Type B pancreatic cell (in vitro differentiated cells): ENCODE measurements at regions not wholly inside any gene's neighbourhood (a gene's known extent, or its start where the extent isn't known, plus 50 kb on each side); places are given as distances from the start of the nearest gene placed in this dataset.
A peak's percentile ranks its signal among the peaks of the same experiment; 100 is the strongest.

Source experiments
- DNase-seq: peaks from one replicate; pipeline ENCODE4 v3.0.0; 2021; ENCODE audit warnings: mixed read lengths; ENCODE audit not compliant: unreplicated experiment; ENCODE audit errors: extremely low spot score
- H3K27ac Mint-ChIP-seq: 2 replicates; pipeline ENCODE4 v1.8.0; 2021; ENCODE audit warnings: mild to moderate bottlenecking, mixed read lengths
- H3K27me3 Mint-ChIP-seq: 2 replicates; pipeline ENCODE4 v1.8.0; 2021; ENCODE audit warnings: mixed read lengths
- H3K36me3 Mint-ChIP-seq: 2 replicates; pipeline ENCODE4 v1.8.0; 2021; ENCODE audit warnings: mixed read lengths
- H3K4me1 Mint-ChIP-seq: one replicate; pipeline ENCODE4 v1.8.0; 2021; ENCODE audit warnings: mixed read lengths; ENCODE audit not compliant: unreplicated experiment
- H3K4me3 Mint-ChIP-seq: 2 replicates; pipeline ENCODE4 v1.8.0; 2021; ENCODE audit warnings: mild to moderate bottlenecking, mixed read lengths
- H3K9me3 Mint-ChIP-seq: 2 replicates; pipeline ENCODE4 v1.8.0; 2021; ENCODE audit warnings: mixed read lengths
- TF ChIP-seq, protein P1 (sequence below): fragments of 200-600 bp; sonication (generic); conservative IDR thresholded peaks from 2 replicates; pipeline ENCODE4 v1.5.0; 2021; ENCODE audit warnings: antibody characterized with exemption, mild to moderate bottlenecking

DNA sequence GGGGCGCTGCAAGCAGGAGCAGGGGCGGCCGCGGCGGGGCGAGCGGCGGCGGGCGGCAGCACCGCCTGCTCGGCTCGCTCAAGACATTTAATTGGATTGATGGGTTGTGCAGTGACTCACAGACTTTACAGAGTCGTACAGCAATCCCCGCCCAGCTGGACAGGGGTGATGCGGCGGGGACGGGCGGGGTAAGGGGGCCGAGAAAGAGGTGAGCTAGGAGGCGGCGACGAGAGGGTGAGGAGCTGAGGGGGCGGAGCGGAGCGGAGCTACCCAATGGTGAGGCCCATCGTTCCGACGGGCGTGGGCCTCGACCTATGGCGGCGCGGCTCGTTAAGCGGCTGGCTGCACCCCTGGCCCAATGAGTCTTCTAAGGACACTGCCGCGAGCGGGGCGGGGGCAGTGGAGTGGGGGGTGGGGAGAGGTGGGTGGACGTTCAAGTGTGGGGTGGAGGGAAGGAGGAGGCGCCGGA lies 97.1 kb upstream of the SERTAD2 start:
- Mint-ChIP-seq H3K9me3 (peaks cover 2% of the 10 kb centered on the region), H3K36me3 (peaks cover 1% of the 10 kb centered on the region), H3K4me3 (peak overlapping the region; percentile 91), H3K4me1 (peaks cover 13% of the 10 kb centered on the region), H3K27me3 (no peaks in the 10 kb centered on the region), H3K27ac (peak overlapping the region; percentile 96)
- TF ChIP-seq, protein P1, sequence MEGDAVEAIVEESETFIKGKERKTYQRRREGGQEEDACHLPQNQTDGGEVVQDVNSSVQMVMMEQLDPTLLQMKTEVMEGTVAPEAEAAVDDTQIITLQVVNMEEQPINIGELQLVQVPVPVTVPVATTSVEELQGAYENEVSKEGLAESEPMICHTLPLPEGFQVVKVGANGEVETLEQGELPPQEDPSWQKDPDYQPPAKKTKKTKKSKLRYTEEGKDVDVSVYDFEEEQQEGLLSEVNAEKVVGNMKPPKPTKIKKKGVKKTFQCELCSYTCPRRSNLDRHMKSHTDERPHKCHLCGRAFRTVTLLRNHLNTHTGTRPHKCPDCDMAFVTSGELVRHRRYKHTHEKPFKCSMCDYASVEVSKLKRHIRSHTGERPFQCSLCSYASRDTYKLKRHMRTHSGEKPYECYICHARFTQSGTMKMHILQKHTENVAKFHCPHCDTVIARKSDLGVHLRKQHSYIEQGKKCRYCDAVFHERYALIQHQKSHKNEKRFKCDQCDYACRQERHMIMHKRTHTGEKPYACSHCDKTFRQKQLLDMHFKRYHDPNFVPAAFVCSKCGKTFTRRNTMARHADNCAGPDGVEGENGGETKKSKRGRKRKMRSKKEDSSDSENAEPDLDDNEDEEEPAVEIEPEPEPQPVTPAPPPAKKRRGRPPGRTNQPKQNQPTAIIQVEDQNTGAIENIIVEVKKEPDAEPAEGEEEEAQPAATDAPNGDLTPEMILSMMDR: peak; percentile 36
- DNase-seq: peak; percentile 98

DNA sequence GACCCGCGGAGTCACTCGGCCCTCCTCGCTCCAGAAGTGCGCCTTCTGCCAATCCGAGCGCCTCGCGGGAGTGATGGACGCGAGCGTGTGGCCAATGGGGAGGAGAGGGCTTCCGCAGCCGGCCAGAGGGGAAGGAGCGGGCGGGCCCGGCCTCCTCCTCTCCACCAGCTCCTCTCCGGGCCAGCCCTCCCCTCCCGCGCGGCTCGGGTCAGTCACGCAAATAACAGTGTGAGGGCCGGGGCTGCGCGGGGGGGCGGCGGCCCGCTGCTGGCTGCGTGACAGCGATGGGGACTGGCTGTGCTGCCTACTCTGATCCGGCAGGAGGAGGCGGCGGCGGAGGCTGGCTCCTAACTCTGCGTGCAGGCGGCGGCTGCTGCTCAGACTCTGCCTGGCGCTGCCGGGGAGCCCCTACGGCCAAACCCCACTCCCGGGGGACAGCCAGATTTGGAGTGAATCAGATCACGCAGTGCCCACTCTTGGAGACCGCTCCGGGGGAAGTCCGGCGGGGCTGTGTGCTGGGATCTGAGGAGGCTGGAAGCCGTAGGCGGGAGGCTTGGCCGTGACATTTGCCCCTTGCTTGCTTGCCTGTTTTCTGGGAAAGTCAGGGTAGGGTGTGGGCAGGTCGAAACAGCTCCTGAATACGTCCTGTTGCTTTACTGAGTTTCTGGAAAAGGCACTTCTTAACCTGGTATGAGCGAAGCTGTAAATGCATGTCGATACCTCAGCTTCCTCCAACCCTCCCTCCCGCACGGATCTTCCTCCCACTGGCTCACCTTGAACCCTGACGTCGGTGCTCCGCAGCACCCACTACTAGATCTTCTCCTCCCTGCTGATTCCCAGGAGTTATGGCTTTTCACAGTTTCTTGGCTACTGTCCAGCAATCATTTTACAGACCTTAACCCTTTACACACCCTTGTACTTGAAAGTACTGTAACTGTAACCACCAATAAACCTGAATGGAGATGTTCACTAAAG lies 97.9 kb upstream of the SERTAD2 start:
- H3K4me3 Mint-ChIP-seq: peak overlapping the region; percentile 91
- H3K36me3 Mint-ChIP-seq: peaks cover 4% of the 10 kb centered on the region
- H3K9me3 Mint-ChIP-seq: peaks cover 5% of the 10 kb centered on the region
- H3K4me1 Mint-ChIP-seq: peaks cover 13% of the 10 kb centered on the region
- no peak for DNase-seq
- peak overlapping the region; percentile 96 for H3K27ac Mint-ChIP-seq
- TF ChIP-seq, protein P1: peak; percentile 64
- H3K27me3 Mint-ChIP-seq: no peaks in the 10 kb centered on the region

DNA sequence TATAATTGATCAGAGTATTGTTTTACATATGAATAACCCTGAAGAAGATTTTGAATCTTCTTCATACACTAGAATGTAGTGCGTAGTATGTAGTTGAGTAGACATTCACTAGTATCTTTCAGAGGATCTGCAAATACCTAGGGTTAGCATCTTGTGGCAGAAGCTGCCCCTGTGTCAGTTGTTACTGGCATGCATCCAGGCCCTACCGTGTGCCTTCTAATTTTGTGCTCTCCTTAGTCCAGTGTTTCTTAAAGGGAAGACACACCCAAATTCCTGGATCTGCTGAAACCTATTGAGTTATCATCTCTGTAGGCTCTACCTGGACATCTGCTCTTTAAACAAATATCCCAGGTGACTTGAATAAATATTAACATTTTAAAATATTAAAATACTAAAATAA lies 99.7 kb upstream of the SERTAD2 start:
- no peak for DNase-seq
- Mint-ChIP-seq H3K9me3 (peaks cover 5% of the 10 kb centered on the region), H3K36me3 (peaks cover 4% of the 10 kb centered on the region), H3K4me3 (no peak overlapping the region), H3K4me1 (peaks cover 13% of the 10 kb centered on the region), H3K27ac (peak overlapping the region; percentile 60), H3K27me3 (no peaks in the 10 kb centered on the region)
- TF ChIP-seq, protein P1: no peak

DNA sequence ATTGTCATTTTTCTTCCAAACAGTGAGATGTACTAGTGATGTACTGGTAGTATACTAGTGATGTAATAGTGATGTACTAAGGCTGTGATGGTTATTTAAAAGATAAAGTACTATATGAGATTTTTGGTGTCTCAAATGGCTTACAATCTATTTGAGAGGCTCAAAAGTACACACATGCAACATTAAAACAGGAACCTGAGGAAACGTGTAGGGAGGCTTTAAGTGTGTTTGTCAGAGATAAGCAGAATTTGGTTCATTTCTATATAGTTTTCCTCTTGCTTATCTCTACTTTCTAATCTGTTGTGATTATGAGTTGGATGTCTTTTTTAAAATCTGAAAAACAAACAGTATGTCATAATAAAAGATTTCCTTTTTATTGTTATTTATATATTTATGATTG lies 100.9 kb upstream of the SERTAD2 start:
- H3K36me3 Mint-ChIP-seq: peaks cover 4% of the 10 kb centered on the region
- TF ChIP-seq, protein P1: no peak
- no peak overlapping the region for H3K4me3 Mint-ChIP-seq
- H3K27me3 Mint-ChIP-seq: no peaks in the 10 kb centered on the region
- H3K9me3 Mint-ChIP-seq: peaks cover 5% of the 10 kb centered on the region
- peaks cover 13% of the 10 kb centered on the region for H3K4me1 Mint-ChIP-seq
- no peak for DNase-seq
- no peak overlapping the region for H3K27ac Mint-ChIP-seq

DNA sequence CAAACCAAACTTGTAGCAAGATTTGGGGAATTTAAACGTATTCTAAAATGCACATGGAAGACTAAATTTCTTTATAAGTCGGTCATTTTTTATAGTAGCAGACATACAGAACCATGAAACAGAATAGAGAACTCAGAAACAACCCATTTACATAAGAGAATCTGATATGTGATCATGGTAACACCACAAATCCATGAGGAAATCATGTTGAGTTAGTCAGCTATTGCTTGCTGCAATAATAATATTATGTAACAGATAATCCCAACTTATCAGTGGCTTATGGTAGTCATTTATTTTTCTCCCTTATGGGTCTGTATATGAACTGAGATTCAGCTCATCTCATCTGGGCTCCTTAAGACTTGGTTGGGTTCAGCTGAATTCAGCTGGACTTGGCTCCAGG lies 103.4 kb upstream of the SERTAD2 start:
- Mint-ChIP-seq H3K4me1 (peaks cover 9% of the 10 kb centered on the region), H3K9me3 (peaks cover 5% of the 10 kb centered on the region), H3K36me3 (peaks cover 4% of the 10 kb centered on the region), H3K27ac (no peak overlapping the region), H3K27me3 (no peaks in the 10 kb centered on the region), H3K4me3 (no peak overlapping the region)
- DNase-seq: no peak
- TF ChIP-seq, protein P1: no peak
